Effector memory CD8-positive, alpha-beta T cell (primary cell): ENCODE measurements at regions not wholly inside any gene's neighbourhood (a gene's known extent, or its start where the extent isn't known, plus 50 kb on each side); places are given as distances from the start of the nearest gene placed in this dataset.

Experiments used
- ATAC-seq: fragments of 150-1000 bp; cut with Tn5 transposase; replicated peaks from 2 replicates; pipeline ENCODE4 v1.10.0; 2021; ENCODE audit warnings: mild to moderate bottlenecking, moderate library complexity
- DNase-seq, 3 experiments: peaks; one replicate each; pipeline ENCODE4 v3.0.0; 2021
- H3K27ac Mint-ChIP-seq, 2 donors: one replicate each; pipeline ENCODE4 v1.8.0; 2022; ENCODE audit warnings: mild to moderate bottlenecking in 2 of 2, mixed read lengths in 2 of 2, moderate library complexity in 2 of 2
- H3K27me3 Mint-ChIP-seq, 2 donors: one replicate each; pipeline ENCODE4 v1.8.0; 2022; ENCODE audit warnings: mixed read lengths in 2 of 2
- H3K36me3 Mint-ChIP-seq: one replicate; pipeline ENCODE4 v1.8.0; 2022; ENCODE audit warnings: mild to moderate bottlenecking, moderate library complexity, mixed read lengths; ENCODE audit not compliant: insufficient read depth
- H3K4me1 Mint-ChIP-seq, 2 donors: one replicate each; pipeline ENCODE4 v1.8.0; 2022; ENCODE audit warnings: low read depth in 2 of 2, mixed read lengths in 2 of 2
- H3K4me3 Mint-ChIP-seq, 2 donors: one replicate each; pipeline ENCODE4 v1.8.0; 2022; ENCODE audit warnings: mild to moderate bottlenecking in 2 of 2, mixed read lengths in 2 of 2, moderate library complexity in 2 of 2
- H3K9me3 Mint-ChIP-seq, 2 donors: one replicate each; pipeline ENCODE4 v1.8.0; 2022; ENCODE audit warnings: mixed read lengths in 2 of 2

- Mint-ChIP-seq H3K27ac (no peak overlapping the region), H3K4me1 (no peaks in the 10 kb centered on the region), H3K36me3 (no peaks in the 10 kb centered on the region), H3K4me3 (no peak overlapping the region), H3K9me3 (peaks cover 4 to 10% of the 10 kb centered on the region in 2 donors), H3K27me3 (no peaks in the 10 kb centered on the region)
- DNase-seq = no peak
- ATAC-seq = no peak
These were observed 662.7 kb upstream of the HS6ST1 start for GRCh38 chr2:128981353-128981752.

- DNase-seq = no peak
- Mint-ChIP-seq H3K36me3 (no peaks in the 10 kb centered on the region), H3K4me1 (no peaks in the 10 kb centered on the region), H3K27ac (no peak overlapping the region), H3K4me3 (no peak overlapping the region), H3K27me3 (no peaks in the 10 kb centered on the region), H3K9me3 (peaks cover 4 to 10% of the 10 kb centered on the region in 2 donors)
- no peak for ATAC-seq
These were observed 663.3 kb upstream of the HS6ST1 start for GRCh38 chr2:128982001-128982400.

- Mint-ChIP-seq H3K9me3 (peaks cover 4 to 10% of the 10 kb centered on the region in 2 donors), H3K4me3 (no peak overlapping the region), H3K27me3 (no peaks in the 10 kb centered on the region), H3K27ac (no peak overlapping the region), H3K36me3 (no peaks in the 10 kb centered on the region), H3K4me1 (no peaks in the 10 kb centered on the region)
- DNase-seq (no peak), ATAC-seq (no peak)
These were observed 664.0 kb upstream of the HS6ST1 start for GRCh38 chr2:128982670-128983069.

GRCh38 chr2:128983094-128983493, 664.4 kb upstream of the HS6ST1 start:
- H3K27ac Mint-ChIP-seq = no peak overlapping the region
- H3K4me3 Mint-ChIP-seq = no peak overlapping the region
- H3K4me1 Mint-ChIP-seq = no peaks in the 10 kb centered on the region

GRCh38 chr2:128984081-128984480, 665.4 kb upstream of the HS6ST1 start:
- Mint-ChIP-seq H3K27me3 (no peaks in the 10 kb centered on the region), H3K9me3 (peaks cover 0 to 2% of the 10 kb centered on the region in 2 donors), H3K4me3 (no peak overlapping the region), H3K27ac (no peak overlapping the region), H3K36me3 (no peaks in the 10 kb centered on the region), H3K4me1 (no peaks in the 10 kb centered on the region)
- no peak for ATAC-seq
- no peak for DNase-seq

More at GRCh38 chr2:128983094-128983493, 664.4 kb upstream of the HS6ST1 start:
- no peak for DNase-seq
- ATAC-seq = no peak
- Mint-ChIP-seq H3K27me3 (no peaks in the 10 kb centered on the region), H3K9me3 (peaks cover 1 to 10% of the 10 kb centered on the region in 2 donors), H3K36me3 (no peaks in the 10 kb centered on the region)

- Mint-ChIP-seq H3K4me1 (no peaks in the 10 kb centered on the region), H3K4me3 (no peak overlapping the region), H3K9me3 (no peaks in the 10 kb centered on the region), H3K27me3 (no peaks in the 10 kb centered on the region), H3K27ac (no peak overlapping the region), H3K36me3 (no peaks in the 10 kb centered on the region)
- ATAC-seq (no peak), DNase-seq (no peak)
These were observed 666.2 kb upstream of the HS6ST1 start for GRCh38 chr2:128984855-128985254.

GRCh38 chr2:128986026-128986715, 667.5 kb upstream of the HS6ST1 start:
- Mint-ChIP-seq H3K27me3 (no peaks in the 10 kb centered on the region), H3K9me3 (no peaks in the 10 kb centered on the region), H3K4me3 (no peak overlapping the region), H3K27ac (no peak overlapping the region), H3K36me3 (no peaks in the 10 kb centered on the region), H3K4me1 (no peaks in the 10 kb centered on the region)
- no peak for ATAC-seq
- no peak for DNase-seq

GRCh38 chr2:128986867-128987268, 668.2 kb upstream of the HS6ST1 start:
- ATAC-seq (no peak), DNase-seq (no peak)
- no peaks in the 10 kb centered on the region for H3K27me3 Mint-ChIP-seq
- H3K4me3 Mint-ChIP-seq = no peak overlapping the region
- H3K36me3 Mint-ChIP-seq = no peaks in the 10 kb centered on the region
- H3K9me3 Mint-ChIP-seq = no peaks in the 10 kb centered on the region
- no peaks in the 10 kb centered on the region for H3K4me1 Mint-ChIP-seq
- H3K27ac Mint-ChIP-seq = no peak overlapping the region

GRCh38 chr2:128988326-128988725, 669.7 kb upstream of the HS6ST1 start:
- no peaks in the 10 kb centered on the region for H3K9me3 Mint-ChIP-seq
- H3K27me3 Mint-ChIP-seq = no peaks in the 10 kb centered on the region
- DNase-seq (no peak), ATAC-seq (no peak)
- H3K4me3 Mint-ChIP-seq = no peak overlapping the region
- no peak overlapping the region for H3K27ac Mint-ChIP-seq
- H3K36me3 Mint-ChIP-seq = no peaks in the 10 kb centered on the region
- no peaks in the 10 kb centered on the region for H3K4me1 Mint-ChIP-seq

GRCh38 chr2:128988967-128989366, 670.3 kb upstream of the HS6ST1 start:
- no peak overlapping the region for H3K27ac Mint-ChIP-seq
- ATAC-seq (no peak), DNase-seq (no peak)
- no peaks in the 10 kb centered on the region for H3K36me3 Mint-ChIP-seq
- no peak overlapping the region for H3K4me3 Mint-ChIP-seq
- no peaks in the 10 kb centered on the region for H3K27me3 Mint-ChIP-seq
- H3K9me3 Mint-ChIP-seq = no peaks in the 10 kb centered on the region
- no peaks in the 10 kb centered on the region for H3K4me1 Mint-ChIP-seq

GRCh38 chr2:128995086-128995485, 676.4 kb upstream of the HS6ST1 start:
- H3K9me3 Mint-ChIP-seq = peaks cover 8 to 27% of the 10 kb centered on the region in 2 donors
- no peak for ATAC-seq

GRCh38 chr2:128996078-128996477, 677.4 kb upstream of the HS6ST1 start:
- Mint-ChIP-seq H3K27ac (no peak overlapping the region), H3K9me3 (peaks cover 8 to 27% of the 10 kb centered on the region in 2 donors), H3K36me3 (peaks cover 4% of the 10 kb centered on the region), H3K4me1 (no peaks in the 10 kb centered on the region), H3K4me3 (no peak overlapping the region), H3K27me3 (no peaks in the 10 kb centered on the region)
- ATAC-seq (no peak), DNase-seq (no peak)

More at GRCh38 chr2:128995086-128995485, 676.4 kb upstream of the HS6ST1 start:
- Mint-ChIP-seq H3K4me1 (no peaks in the 10 kb centered on the region), H3K27ac (no peak overlapping the region), H3K4me3 (no peak overlapping the region), H3K36me3 (peaks cover 4% of the 10 kb centered on the region), H3K27me3 (no peaks in the 10 kb centered on the region)
- no peak for DNase-seq

GRCh38 chr2:128997166-128997866, 678.6 kb upstream of the HS6ST1 start:
- Mint-ChIP-seq H3K4me3 (no peak overlapping the region), H3K4me1 (no peaks in the 10 kb centered on the region), H3K36me3 (peaks cover 4% of the 10 kb centered on the region), H3K9me3 (peaks cover 8 to 27% of the 10 kb centered on the region in 2 donors), H3K27ac (no peak overlapping the region), H3K27me3 (no peaks in the 10 kb centered on the region)
- ATAC-seq (no peak), DNase-seq (no peak)

GRCh38 chr2:129001926-129002325, 683.3 kb upstream of the HS6ST1 start:
- no peaks in the 10 kb centered on the region for H3K4me1 Mint-ChIP-seq
- no peaks in the 10 kb centered on the region for H3K27me3 Mint-ChIP-seq
- no peak overlapping the region for H3K4me3 Mint-ChIP-seq

More at GRCh38 chr2:129001926-129002325, 683.3 kb upstream of the HS6ST1 start:
- no peaks in the 10 kb centered on the region for H3K36me3 Mint-ChIP-seq
- no peak overlapping the region for H3K27ac Mint-ChIP-seq
- DNase-seq = no peak
- no peak for ATAC-seq
- peaks cover 4 to 24% of the 10 kb centered on the region in 2 donors for H3K9me3 Mint-ChIP-seq
